HEK293 (cell line): ENCODE measurements at regions not wholly inside any gene's neighbourhood (a gene's known extent, or its start where the extent isn't known, plus 50 kb on each side); places are given as distances from the start of the nearest gene placed in this dataset.

Source experiments
- CTCF ChIA-PET: fragments of 350-600 bp; formaldehyde crosslinking; extraction: SDS; loops from one replicate; lab custom pipeline; 2021; ENCODE audit warnings: antibody characterized with exemption; lab: Yijun Ruan, JAX
- POLR2A ChIA-PET: fragments of 300-600 bp; formaldehyde crosslinking; extraction: SDS; loops from one replicate; lab custom pipeline; 2020; ENCODE audit warnings: antibody characterized with exemption, inconsistent platforms; lab: Yijun Ruan, JAX
- H3K27ac ChIP-seq: fragments of 200-500 bp; sonication (Bioruptor generic); 2 replicates; pipeline ENCODE4 v1.5.1; 2014; ENCODE audit warnings: low read depth, low read length, control low read depth, inconsistent platforms; ENCODE audit errors: extremely low read depth
- H3K36me3 ChIP-seq, 2 experiments: fragments of 200-500 bp in 1 of 2; sonication (Bioruptor generic) in 1 of 2; 1 replicate in 1 of 2; 2 replicates in 1 of 2; pipeline ENCODE4 v1.5.1; 2014 to 2017; ENCODE audit warnings: inconsistent platforms in 2 of 2, low read length in 2 of 2; ENCODE audit not compliant: control insufficient read depth in 2 of 2, insufficient read depth in 1 of 2
- H3K4me1 ChIP-seq: fragments of 200-500 bp; sonication (Bioruptor generic); 2 replicates; pipeline ENCODE4 v1.5.1; 2014; ENCODE audit warnings: mild to moderate bottlenecking, low read length, inconsistent platforms; ENCODE audit not compliant: control insufficient read depth, insufficient read depth
- H3K4me3 ChIP-seq: 2 replicates; pipeline ENCODE4 v1.5.1; 2011; ENCODE audit warnings: low read depth, mild to moderate bottlenecking, control low read depth, low read length, moderate library complexity
- H3K9me3 ChIP-seq: fragments of 200-500 bp; sonication (Bioruptor generic); 2 replicates; pipeline ENCODE4 v1.5.1; 2014; ENCODE audit warnings: low read depth, low read length, inconsistent platforms; ENCODE audit not compliant: control insufficient read depth, insufficient read depth
- HOXA7 ChIP-seq: sonication (generic); formaldehyde crosslinking; IDR thresholded peaks from 2 replicates; pipeline ENCODE4 v1.8.1; 2022; ENCODE audit warnings: missing genetic modification reagents, borderline replicate concordance
- HOXC10 ChIP-seq: sonication (generic); formaldehyde crosslinking; IDR thresholded peaks from 2 replicates; pipeline ENCODE4 v1.8.1; 2023; ENCODE audit warnings: mild to moderate bottlenecking, missing genetic modification reagents
- INSM2 ChIP-seq: fragments of 450-650 bp; formaldehyde crosslinking; IDR thresholded peaks from 2 replicates; pipeline ENCODE4 v1.5.1; 2016; ENCODE audit warnings: missing biosample characterization, missing genetic modification characterization
- KLF10 ChIP-seq: fragments of 450-650 bp; IDR thresholded peaks from 2 replicates; pipeline ENCODE4 v1.5.1; 2018; ENCODE audit warnings: missing biosample characterization, mild to moderate bottlenecking, missing genetic modification characterization
- PRDM10 ChIP-seq: fragments of 450-650 bp; formaldehyde crosslinking; IDR thresholded peaks from 2 replicates; pipeline ENCODE4 v1.5.1; 2016; ENCODE audit warnings: missing biosample characterization, missing genetic modification characterization
- PRDM4 ChIP-seq: fragments of 450-650 bp; formaldehyde crosslinking; IDR thresholded peaks from 2 replicates; pipeline ENCODE4 v1.5.1; 2017; ENCODE audit warnings: missing biosample characterization, missing genetic modification characterization
- SALL2 ChIP-seq: fragments of 450-650 bp; formaldehyde crosslinking; IDR thresholded peaks from 2 replicates; pipeline ENCODE4 v1.5.0; 2017; ENCODE audit warnings: missing biosample characterization, mild to moderate bottlenecking, missing genetic modification characterization, borderline replicate concordance
- SCRT1 ChIP-seq: fragments of 450-650 bp; formaldehyde crosslinking; IDR thresholded peaks from 2 replicates; pipeline ENCODE4 v1.5.1; 2016; ENCODE audit warnings: missing biosample characterization, missing genetic modification characterization, borderline replicate concordance
- WT1 ChIP-seq: fragments of 450-650 bp; formaldehyde crosslinking; IDR thresholded peaks from 2 replicates; pipeline ENCODE4 v1.5.1; 2016; ENCODE audit warnings: missing biosample characterization, missing genetic modification characterization
- YY2 ChIP-seq: fragments of 450-650 bp; formaldehyde crosslinking; IDR thresholded peaks from 2 replicates; pipeline ENCODE4 v1.5.1; 2016; ENCODE audit warnings: missing biosample characterization, missing genetic modification characterization
- ZBTB49 ChIP-seq: fragments of 450-650 bp; formaldehyde crosslinking; IDR thresholded peaks from 2 replicates; pipeline ENCODE4 v1.5.1; 2016; ENCODE audit warnings: missing biosample characterization, missing genetic modification characterization, low read depth
- ZNF10 ChIP-seq: fragments of 450-650 bp; formaldehyde crosslinking; IDR thresholded peaks from 2 replicates; pipeline ENCODE4 v1.5.1; 2017; ENCODE audit warnings: missing biosample characterization, missing genetic modification characterization
- ZNF146 ChIP-seq: fragments of 450-650 bp; formaldehyde crosslinking; IDR thresholded peaks from 2 replicates; pipeline ENCODE4 v1.5.1; 2016; ENCODE audit warnings: missing biosample characterization, missing genetic modification characterization
- ZNF18 ChIP-seq: fragments of 450-650 bp; formaldehyde crosslinking; IDR thresholded peaks from 2 replicates; pipeline ENCODE4 v1.5.1; 2016; ENCODE audit warnings: missing biosample characterization, missing genetic modification characterization
- ZNF2 ChIP-seq: fragments of 450-650 bp; formaldehyde crosslinking; IDR thresholded peaks from 2 replicates; pipeline ENCODE4 v1.5.1; 2016; ENCODE audit warnings: missing biosample characterization, missing genetic modification characterization
- ZNF223 ChIP-seq: fragments of 450-650 bp; formaldehyde crosslinking; IDR thresholded peaks from 2 replicates; pipeline ENCODE4 v1.5.1; 2016; ENCODE audit warnings: missing biosample characterization, missing genetic modification characterization
- ZNF239 ChIP-seq: fragments of 450-650 bp; formaldehyde crosslinking; IDR thresholded peaks from 2 replicates; pipeline ENCODE4 v1.5.1; 2016; ENCODE audit warnings: missing biosample characterization, missing genetic modification characterization
- ZNF362 ChIP-seq: fragments of 450-650 bp; formaldehyde crosslinking; IDR thresholded peaks from 2 replicates; pipeline ENCODE4 v1.5.1; 2016; ENCODE audit warnings: missing biosample characterization, missing genetic modification characterization
- ZNF580 ChIP-seq: fragments of 450-650 bp; formaldehyde crosslinking; IDR thresholded peaks from 2 replicates; pipeline ENCODE4 v1.5.1; 2016; ENCODE audit warnings: missing biosample characterization, missing genetic modification characterization
- ZNF585B ChIP-seq: fragments of 450-650 bp; formaldehyde crosslinking; IDR thresholded peaks from 2 replicates; pipeline ENCODE4 v1.5.1; 2016; ENCODE audit warnings: missing biosample characterization, missing genetic modification characterization
- ZNF747 ChIP-seq: fragments of 450-650 bp; formaldehyde crosslinking; IDR thresholded peaks from 2 replicates; pipeline ENCODE4 v1.5.1; 2016; ENCODE audit warnings: missing biosample characterization, missing genetic modification characterization
- ZNF830 ChIP-seq: fragments of 450-650 bp; IDR thresholded peaks from 2 replicates; pipeline ENCODE4 v1.5.0; 2018; ENCODE audit warnings: missing biosample characterization, missing genetic modification characterization, low read depth, mild to moderate bottlenecking, moderate library complexity
- ZSCAN23 ChIP-seq: fragments of 450-650 bp; formaldehyde crosslinking; IDR thresholded peaks from 2 replicates; pipeline ENCODE4 v1.5.1; 2016; ENCODE audit warnings: missing biosample characterization, missing genetic modification characterization

- Histone ChIP-seq H3K9me3 (no peaks in the 10 kb centered on the region), H3K27ac (no peak overlapping the region), H3K36me3 (no peaks in the 10 kb centered on the region), H3K4me1 (no peaks in the 10 kb centered on the region), H3K4me3 (no peak overlapping the region)
- TF ChIP-seq ZNF2 (tag by site-specific recombination) (no peak), KLF10 (tag by site-specific recombination) (no peak), ZNF146 (tag by site-specific recombination) (no peak), HOXA7 (CRISPR knock-in tag) (no peak), PRDM4 (tag by site-specific recombination) (no peak), ZNF585B (no peak), ZNF580 (no peak)
- ChIA-PET POLR2A (no interaction called here), CTCF (interaction anchor here (1.0 kb wide), 1 partner anchor 90 kb away, joined by 3 read pairs; no protein-coding TSS in a partner anchor)
Observed at GRCh38 chr6:40735521-40735920, 148.4 kb upstream of the LRFN2 start.

- CTCF ChIA-PET = interaction anchor here (0.6 to 1.2 kb wide), 3 partner anchors 10 to 1991 kb away, joined by 3 read pairs; no protein-coding TSS in a partner anchor
- Histone ChIP-seq H3K27ac (no peak overlapping the region), H3K36me3 (no peaks in the 10 kb centered on the region)
- TF ChIP-seq HOXC10 (CRISPR knock-in tag) = no peak
- TF ChIP-seq ZSCAN23 (tag by site-specific recombination) = no peak
- no peak for TF ChIP-seq WT1 (tag by site-specific recombination)
- TF ChIP-seq ZNF830 = no peak
- no peak for TF ChIP-seq ZBTB49 (tag by site-specific recombination)
- no peak for TF ChIP-seq ZNF747
- no peak for TF ChIP-seq SCRT1 (tag by site-specific recombination)
- TF ChIP-seq YY2 (tag by site-specific recombination) = no peak
- TF ChIP-seq ZNF10 (tag by site-specific recombination) = no peak
- TF ChIP-seq ZNF223 = no peak
- TF ChIP-seq ZNF18 (tag by site-specific recombination) = no peak
- no peak for TF ChIP-seq SALL2 (tag by site-specific recombination)
- TF ChIP-seq INSM2 (tag by site-specific recombination) = no peak
- no peak for TF ChIP-seq ZNF362 (tag by site-specific recombination)
- no peak for TF ChIP-seq PRDM10 (tag by site-specific recombination)
- no peak for TF ChIP-seq ZNF239 (tag by site-specific recombination)
Observed at GRCh38 chr6:40735121-40735520, 148.0 kb upstream of the LRFN2 start.

More at GRCh38 chr6:40735121-40735520, 148.0 kb upstream of the LRFN2 start:
- Histone ChIP-seq H3K9me3 (no peaks in the 10 kb centered on the region), H3K4me1 (no peaks in the 10 kb centered on the region), H3K4me3 (no peak overlapping the region)
- POLR2A ChIA-PET = no interaction called here
